HG03139 (cell line): ENCODE measurements at regions not wholly inside any gene's neighbourhood (a gene's known extent, or its start where the extent isn't known, plus 50 kb on each side); places are given as distances from the start of the nearest gene placed in this dataset.

Source experiments
- ATAC-seq: cut with Tn5 transposase; IDR thresholded peaks from one replicate; pipeline ENCODE4 v1.9.1; 2021; ENCODE audit not compliant: unreplicated experiment

GRCh38 chr22:27157666-27158370 lies 500.4 kb downstream of the MIAT start:
- no peak for ATAC-seq

- ATAC-seq, result no peak
Measured at GRCh38 chr22:27159016-27159415, 501.6 kb downstream of the MIAT start.

- ATAC-seq, result no peak
Measured at GRCh38 chr22:27159716-27160295, 502.4 kb downstream of the MIAT start.

GRCh38 chr22:27163162-27164137 lies 506.1 kb downstream of the MIAT start:
- ATAC-seq, result no peak

- no peak for ATAC-seq
Measured at GRCh38 chr22:27164781-27165503, 507.6 kb downstream of the MIAT start.

- ATAC-seq, result no peak
Measured at GRCh38 chr22:27168681-27169080, 511.3 kb downstream of the MIAT start.

GRCh38 chr22:27170491-27170890 lies 513.1 kb downstream of the MIAT start:
- no peak for ATAC-seq

GRCh38 chr22:27171212-27171611 lies 513.8 kb downstream of the MIAT start:
- no peak for ATAC-seq

- no peak for ATAC-seq
Measured at GRCh38 chr22:27173530-27173929, 516.1 kb downstream of the MIAT start.

GRCh38 chr22:27175021-27175838 lies 517.8 kb downstream of the MIAT start:
- ATAC-seq, result no peak

GRCh38 chr22:27175974-27176373 lies 518.6 kb downstream of the MIAT start:
- ATAC-seq, result no peak

- ATAC-seq, result no peak
Measured at GRCh38 chr22:27179161-27179560, 521.8 kb downstream of the MIAT start.

- no peak for ATAC-seq
Measured at GRCh38 chr22:27181537-27181936, 524.1 kb downstream of the MIAT start.

- no peak for ATAC-seq
Measured at GRCh38 chr22:27183474-27183873, 526.1 kb downstream of the MIAT start.

- ATAC-seq, result no peak
Measured at GRCh38 chr22:27185099-27185709, 527.8 kb downstream of the MIAT start.

GRCh38 chr22:27185760-27186302 lies 528.4 kb downstream of the MIAT start:
- no peak for ATAC-seq

GRCh38 chr22:27186643-27187042 lies 529.3 kb downstream of the MIAT start:
- ATAC-seq, result no peak

- no peak for ATAC-seq
Measured at GRCh38 chr22:27192135-27192829, 534.9 kb downstream of the MIAT start.

- ATAC-seq, result no peak
Measured at GRCh38 chr22:27193215-27193614, 535.8 kb downstream of the MIAT start.
